Erythroblast (primary cell): ENCODE measurements at regions not wholly inside any gene's neighbourhood (a gene's known extent, or its start where the extent isn't known, plus 50 kb on each side); places are given as distances from the start of the nearest gene placed in this dataset.
A peak's percentile ranks its signal among the peaks of the same experiment; 100 is the strongest.

Experiments
- GATA1 ChIP-seq: IDR thresholded peaks from 2 replicates; pipeline ENCODE4 v1.6.1; 2011; ENCODE audit warnings: low read depth, mild to moderate bottlenecking, control low read depth, low read length, moderate library complexity
- POLR2A ChIP-seq: IDR thresholded peaks from 2 replicates; pipeline ENCODE4 v1.6.1; 2011; ENCODE audit warnings: mild to moderate bottlenecking, low read length

- TF ChIP-seq POLR2A (peak; percentile 46), GATA1 (no peak)
Observed at GRCh38 chr22:25404928-25405816, 159.3 kb upstream of the GRK3 start.
